Cardiac fibroblast (primary cell): ENCODE measurements at regions not wholly inside any gene's neighbourhood (a gene's known extent, or its start where the extent isn't known, plus 50 kb on each side); places are given as distances from the start of the nearest gene placed in this dataset.
"Not testable (repeated sequence)": the region's sequence is repeated elsewhere in the genome, so short reads cannot be mapped to it uniquely, and the experiment has no call there.

Experiments used
- DNase-seq, 2 donors: peaks; one replicate each; pipeline versions ENCODE4 v3.0.0 to v3.0.0-alpha.2; 2010; ENCODE audit warnings: low read depth in 2 of 2
- H3K4me3 ChIP-seq, 2 donors: replicated peaks in 1 of 2; 1 replicate in 1 of 2; 2 replicates in 1 of 2; pipeline ENCODE4 v1.5.1; 2011; ENCODE audit warnings: low read depth in 2 of 2, low read length in 2 of 2, mild to moderate bottlenecking in 2 of 2, moderate library complexity in 1 of 2
- TF ChIP-seq, protein P1 (sequence below): IDR thresholded peaks from one replicate; pipeline ENCODE4 v1.5.1; 2011; ENCODE audit warnings: low read depth, mild to moderate bottlenecking, low read length, inconsistent platforms

DNA sequence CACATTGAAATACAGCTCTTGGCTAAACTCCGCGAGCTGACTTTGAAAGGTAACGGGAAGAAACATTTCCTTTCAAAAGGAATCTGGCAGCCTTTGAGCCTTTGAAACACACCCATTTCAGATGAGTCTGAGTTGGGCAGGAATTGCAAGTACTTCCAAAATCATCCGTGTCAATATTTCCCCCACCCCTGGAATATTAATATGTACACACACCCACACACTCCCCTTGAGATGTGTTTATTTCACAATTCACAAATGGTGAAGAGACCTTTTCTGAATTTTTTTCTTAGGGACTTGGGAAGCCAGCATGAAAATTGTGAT, 438.7 kb upstream of the NRP1 start:
- peak; percentile 18 to 34 for DNase-seq
- TF ChIP-seq, protein P1, sequence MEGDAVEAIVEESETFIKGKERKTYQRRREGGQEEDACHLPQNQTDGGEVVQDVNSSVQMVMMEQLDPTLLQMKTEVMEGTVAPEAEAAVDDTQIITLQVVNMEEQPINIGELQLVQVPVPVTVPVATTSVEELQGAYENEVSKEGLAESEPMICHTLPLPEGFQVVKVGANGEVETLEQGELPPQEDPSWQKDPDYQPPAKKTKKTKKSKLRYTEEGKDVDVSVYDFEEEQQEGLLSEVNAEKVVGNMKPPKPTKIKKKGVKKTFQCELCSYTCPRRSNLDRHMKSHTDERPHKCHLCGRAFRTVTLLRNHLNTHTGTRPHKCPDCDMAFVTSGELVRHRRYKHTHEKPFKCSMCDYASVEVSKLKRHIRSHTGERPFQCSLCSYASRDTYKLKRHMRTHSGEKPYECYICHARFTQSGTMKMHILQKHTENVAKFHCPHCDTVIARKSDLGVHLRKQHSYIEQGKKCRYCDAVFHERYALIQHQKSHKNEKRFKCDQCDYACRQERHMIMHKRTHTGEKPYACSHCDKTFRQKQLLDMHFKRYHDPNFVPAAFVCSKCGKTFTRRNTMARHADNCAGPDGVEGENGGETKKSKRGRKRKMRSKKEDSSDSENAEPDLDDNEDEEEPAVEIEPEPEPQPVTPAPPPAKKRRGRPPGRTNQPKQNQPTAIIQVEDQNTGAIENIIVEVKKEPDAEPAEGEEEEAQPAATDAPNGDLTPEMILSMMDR = no peak
- H3K4me3 ChIP-seq = no peak overlapping the region

DNA sequence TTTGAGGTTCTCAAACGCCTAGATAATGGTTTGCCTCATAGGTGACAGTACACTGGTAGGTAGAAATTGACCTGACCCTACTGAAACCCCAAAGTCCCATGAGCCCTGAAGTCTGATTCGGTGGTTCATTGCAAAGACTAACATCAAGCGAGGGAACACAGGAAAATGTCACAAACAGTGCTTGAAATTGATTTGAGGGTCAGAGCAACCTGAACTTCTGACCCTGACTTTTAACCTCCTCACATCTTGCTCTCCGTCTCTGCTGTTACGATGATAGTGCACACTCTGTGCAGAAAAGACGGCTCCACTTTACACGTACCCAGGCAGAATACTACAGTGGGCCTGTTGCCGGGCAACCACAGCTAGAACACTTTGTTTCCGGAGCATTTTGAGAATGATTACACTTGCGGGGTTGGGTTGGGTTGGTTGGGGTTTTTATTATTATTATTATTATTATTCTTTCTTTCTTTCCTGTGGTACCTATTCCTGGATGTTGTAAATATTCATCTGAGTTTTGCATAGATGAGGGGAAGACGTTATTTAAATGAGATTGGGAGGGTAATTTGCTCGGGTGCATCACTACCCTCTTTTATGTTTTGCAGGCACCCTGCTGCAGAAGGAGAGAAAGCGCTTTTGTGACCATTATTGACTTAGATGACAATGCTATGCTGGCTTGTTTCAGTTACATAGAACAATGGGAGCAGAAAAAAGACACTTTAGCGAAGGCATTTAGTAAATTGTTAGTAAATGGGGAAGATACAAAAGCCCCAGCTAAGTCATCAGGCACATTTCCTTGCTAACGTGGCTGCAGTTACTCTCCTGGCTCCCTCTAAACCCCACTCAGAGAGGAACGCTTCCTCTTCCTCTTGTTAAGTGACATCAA, 438.1 kb upstream of the NRP1 start:
- TF ChIP-seq, protein P1 = no peak
- DNase-seq = no peak

DNA sequence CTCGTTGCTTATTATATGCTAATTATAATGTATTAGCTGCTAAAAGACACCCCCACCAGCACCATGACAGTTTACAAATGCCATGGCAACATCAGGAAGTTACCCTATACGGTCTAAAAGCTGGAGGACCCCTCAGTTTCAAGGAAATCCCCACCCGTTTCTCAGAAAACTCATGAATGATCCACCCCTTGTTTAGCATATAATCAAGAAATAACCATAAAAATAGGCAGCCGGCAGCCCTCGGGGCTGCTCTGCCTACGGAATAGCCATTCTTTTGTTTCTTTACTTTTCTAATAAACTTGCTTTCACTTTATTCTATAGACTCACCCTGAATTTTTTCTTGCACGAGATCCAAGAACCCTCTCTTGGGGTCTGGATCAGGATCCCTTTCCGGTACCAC, 437.4 kb upstream of the NRP1 start:
- H3K4me3 ChIP-seq, DNase-seq: not testable (repeated sequence)

More for the DNA sequence above, 438.1 kb upstream of the NRP1 start:
- H3K4me3 ChIP-seq = no peak overlapping the region

DNA sequence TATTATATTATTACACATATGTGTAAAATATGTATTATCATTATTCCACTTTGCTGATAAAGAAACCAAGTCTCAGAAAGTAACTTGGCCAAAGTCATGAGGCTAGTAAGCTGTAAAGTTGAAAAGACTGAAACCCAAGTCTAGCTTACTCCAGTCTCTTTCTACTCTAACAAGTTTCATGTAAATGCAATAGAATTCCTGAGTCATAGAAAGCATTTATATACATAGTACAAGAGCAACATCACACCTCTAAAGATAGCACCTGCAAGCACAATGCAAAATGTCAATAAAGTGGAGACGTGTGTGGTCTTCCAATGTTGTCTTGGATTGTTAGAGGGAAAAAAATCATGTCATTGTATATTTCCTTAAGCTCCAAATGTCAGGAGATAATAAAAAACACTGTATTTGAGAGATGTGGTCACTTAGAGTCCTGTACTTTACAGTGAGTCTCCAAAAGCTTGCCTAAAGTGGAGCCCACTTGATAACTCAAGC, 430.3 kb upstream of the NRP1 start:
- TF ChIP-seq, protein P1 = no peak
- DNase-seq = no peak
- no peak overlapping the region for H3K4me3 ChIP-seq

DNA sequence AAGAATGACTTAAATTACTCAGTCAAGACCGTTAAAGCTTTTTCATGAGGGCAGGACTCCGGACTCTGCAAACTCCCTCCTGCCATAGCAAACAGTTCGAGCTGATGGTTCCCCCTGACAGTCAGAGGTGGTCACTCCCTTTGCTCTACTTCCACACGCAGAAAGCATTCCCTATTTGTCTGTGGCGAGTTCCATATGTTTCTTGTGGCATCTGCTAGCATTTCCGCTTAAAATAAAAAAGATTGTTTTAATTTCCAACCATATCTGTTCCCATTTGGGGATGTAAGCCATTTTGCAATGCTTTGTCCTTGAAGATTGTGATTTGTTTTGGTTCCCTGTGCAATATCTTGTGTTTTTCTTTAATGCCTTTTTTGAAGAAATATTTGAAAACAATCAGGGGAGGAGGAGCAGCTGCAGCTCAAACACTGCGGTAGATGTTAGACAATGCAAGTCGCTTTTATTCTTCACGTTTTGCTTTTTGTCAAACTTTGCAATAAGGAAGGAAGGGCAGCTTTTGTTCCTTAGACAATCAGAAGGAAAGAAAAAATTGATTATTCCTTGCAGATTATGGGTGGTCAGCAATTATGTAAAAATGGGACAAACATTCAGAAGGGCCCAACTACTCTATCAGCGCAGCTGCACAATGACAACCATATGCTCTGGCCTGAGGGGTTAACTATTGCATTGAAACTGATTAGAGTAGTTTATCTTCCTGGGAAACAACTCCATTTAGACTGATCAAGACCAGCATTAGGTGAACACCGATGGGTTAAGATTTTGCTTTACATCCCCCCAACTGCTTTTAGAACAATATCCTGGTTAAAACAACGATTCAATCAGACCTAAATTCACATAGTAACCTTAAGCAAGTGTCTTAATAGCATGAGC, 425.8 kb upstream of the NRP1 start:
- no peak overlapping the region for H3K4me3 ChIP-seq
- DNase-seq = no peak
- TF ChIP-seq, protein P1 = no peak

DNA sequence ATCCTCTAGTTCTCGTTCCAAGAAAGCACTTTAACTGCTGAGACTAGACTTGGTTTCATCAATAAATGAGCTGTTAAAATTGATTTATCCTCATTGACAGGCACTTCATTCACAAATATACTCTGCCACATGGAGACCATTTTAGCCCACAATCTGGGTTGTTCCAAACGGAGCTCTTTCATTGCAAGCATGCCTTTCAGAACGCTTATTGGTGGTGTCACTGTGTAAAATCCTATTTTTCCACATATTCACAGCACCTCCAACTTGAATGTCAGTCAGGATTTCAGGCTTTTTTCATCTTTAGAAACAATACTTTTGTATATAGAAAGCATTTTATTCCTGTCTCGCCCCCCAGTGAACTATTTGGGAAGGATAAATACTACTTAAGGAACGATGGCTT, 424.7 kb upstream of the NRP1 start:
- DNase-seq = no peak
- no peak overlapping the region for H3K4me3 ChIP-seq
- TF ChIP-seq, protein P1 = no peak

DNA sequence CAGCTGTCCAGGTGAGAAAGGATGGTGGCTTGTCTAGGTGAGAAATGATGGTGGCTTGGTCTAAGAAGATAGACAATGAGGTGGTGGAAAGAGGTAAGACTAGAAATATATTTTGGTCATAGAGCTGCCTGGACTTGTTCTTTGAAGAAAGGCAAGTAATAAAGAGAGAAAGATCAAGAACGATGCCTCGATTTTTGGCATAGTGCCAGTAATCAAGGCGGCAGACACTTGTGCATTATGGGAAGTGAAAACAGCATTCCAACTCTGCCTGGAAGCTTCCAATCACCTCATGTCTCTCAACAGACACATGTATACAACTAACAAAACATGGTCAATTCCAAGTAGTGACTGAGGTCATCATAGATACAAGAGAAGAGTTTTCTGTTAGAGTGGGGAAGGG, 423.8 kb upstream of the NRP1 start:
- no peak overlapping the region for H3K4me3 ChIP-seq
- DNase-seq = no peak
- TF ChIP-seq, protein P1 = no peak
